Loucy (cell line): ENCODE measurements at regions not wholly inside any gene's neighbourhood (a gene's known extent, or its start where the extent isn't known, plus 50 kb on each side); places are given as distances from the start of the nearest gene placed in this dataset.
"Not testable (repeated sequence)": the region's sequence is repeated elsewhere in the genome, so short reads cannot be mapped to it uniquely, and the experiment has no call there.

Experiments
- H2AFZ ChIP-seq: fragments of 200-600 bp; sonication (generic); 2 replicates; pipeline ENCODE4 v1.6.0; 2016; ENCODE audit warnings: antibody characterized with exemption, mild to moderate bottlenecking, low read length, moderate library complexity
- H3F3A ChIP-seq: fragments of 200-600 bp; 2 replicates; pipeline ENCODE4 v1.6.0; 2016; ENCODE audit warnings: antibody characterized with exemption, low read depth, mild to moderate bottlenecking
- H3K27me3 ChIP-seq: fragments of 200-600 bp; sonication (generic); 2 replicates; pipeline ENCODE4 v1.6.1; 2014; ENCODE audit warnings: low read length, mild to moderate bottlenecking; ENCODE audit not compliant: insufficient read depth, poor library complexity, severe bottlenecking
- H3K36me3 ChIP-seq: fragments of 200-600 bp; sonication (generic); 2 replicates; pipeline ENCODE4 v1.6.1; 2016; ENCODE audit warnings: low read length; ENCODE audit not compliant: insufficient read depth
- H3K4me1 ChIP-seq: fragments of 200-600 bp; sonication (generic); 2 replicates; pipeline ENCODE4 v1.5.1; 2014; ENCODE audit warnings: low read length, mild to moderate bottlenecking; ENCODE audit not compliant: insufficient read depth, poor library complexity, severe bottlenecking
- H3K4me2 ChIP-seq: fragments of 200-600 bp; sonication (generic); 2 replicates; pipeline ENCODE4 v1.6.0; 2014; ENCODE audit warnings: antibody characterized with exemption, low read length, low read depth, mild to moderate bottlenecking; ENCODE audit not compliant: poor library complexity, severe bottlenecking
- H3K4me3 ChIP-seq: fragments of 200-600 bp; sonication (generic); 2 replicates; pipeline ENCODE4 v1.5.1; 2014; ENCODE audit warnings: low read length, mild to moderate bottlenecking, mixed read lengths; ENCODE audit not compliant: poor library complexity, severe bottlenecking
- H3K79me2 ChIP-seq: fragments of 200-600 bp; sonication (generic); 2 replicates; pipeline ENCODE4 v1.6.1; 2014; ENCODE audit warnings: low read length; ENCODE audit not compliant: insufficient read depth
- H3K9ac ChIP-seq: fragments of 200-600 bp; sonication (generic); 2 replicates; pipeline ENCODE4 v1.6.0; 2014; ENCODE audit warnings: mild to moderate bottlenecking, low read depth, low read length, moderate library complexity; ENCODE audit not compliant: poor library complexity, severe bottlenecking
- H3K9me2 ChIP-seq: fragments of 200-600 bp; sonication (generic); replicated peaks from 2 replicates; pipeline ENCODE4 v1.6.1; 2016; ENCODE audit warnings: low read depth, low read length, mixed read lengths
- H3K9me3 ChIP-seq: fragments of 200-600 bp; sonication (generic); 2 replicates; pipeline ENCODE4 v1.6.1; 2014; ENCODE audit warnings: mild to moderate bottlenecking, antibody characterized with exemption, low read length, low read depth; ENCODE audit not compliant: insufficient read depth
- H4K20me1 ChIP-seq: fragments of 200-600 bp; sonication (generic); 2 replicates; pipeline ENCODE4 v1.6.0; 2014; ENCODE audit warnings: antibody characterized with exemption, low read length, mild to moderate bottlenecking; ENCODE audit not compliant: insufficient read depth, poor library complexity, severe bottlenecking
- CTCF ChIP-seq: fragments of 200-600 bp; sonication (generic); conservative IDR thresholded peaks from 2 replicates; pipeline ENCODE4 v1.5.1; 2014; ENCODE audit warnings: mild to moderate bottlenecking, antibody characterized with exemption, low read length
- EZH2phosphoT487 ChIP-seq: fragments of 200-600 bp; IDR thresholded peaks from 2 replicates; pipeline ENCODE4 v1.6.1; 2018; ENCODE audit warnings: antibody characterized with exemption, mild to moderate bottlenecking, moderate library complexity, borderline replicate concordance

- Histone ChIP-seq H3K4me2 (no peak overlapping the region), H3F3A (no peaks in the 10 kb centered on the region), H3K9ac (no peak overlapping the region), H3K4me3 (no peak overlapping the region), H2AFZ (no peak overlapping the region), H3K36me3 (no peaks in the 10 kb centered on the region), H3K4me1 (no peaks in the 10 kb centered on the region), H3K9me3 (no peaks in the 10 kb centered on the region), H3K27me3 (no peaks in the 10 kb centered on the region), H3K79me2 (no peaks in the 10 kb centered on the region), H3K9me2 (no peaks in the 10 kb centered on the region), H4K20me1 (no peaks in the 10 kb centered on the region)
- TF ChIP-seq EZH2phosphoT487 = no peak
- TF ChIP-seq CTCF = no peak
Measured at GRCh38 chr1:219074084-219074728, 99.5 kb upstream of the LYPLAL1 start.

GRCh38 chr1:219075121-219075879 lies 98.4 kb upstream of the LYPLAL1 start:
- H2AFZ ChIP-seq = no peak overlapping the region
- no peaks in the 10 kb centered on the region for H3K36me3 ChIP-seq
- no peak overlapping the region for H3K4me3 ChIP-seq
- H3K9me2 ChIP-seq = no peaks in the 10 kb centered on the region
- TF ChIP-seq CTCF (no peak), EZH2phosphoT487 (no peak)
- H3K4me2 ChIP-seq = no peak overlapping the region
- H3K9ac ChIP-seq = no peak overlapping the region
- H3K9me3 ChIP-seq = no peaks in the 10 kb centered on the region
- no peaks in the 10 kb centered on the region for H3K27me3 ChIP-seq
- no peaks in the 10 kb centered on the region for H4K20me1 ChIP-seq
- H3K79me2 ChIP-seq = no peaks in the 10 kb centered on the region
- H3F3A ChIP-seq = no peaks in the 10 kb centered on the region
- no peaks in the 10 kb centered on the region for H3K4me1 ChIP-seq

GRCh38 chr1:219076326-219076937 lies 97.2 kb upstream of the LYPLAL1 start:
- H3K9me3 ChIP-seq = no peaks in the 10 kb centered on the region
- no peak overlapping the region for H2AFZ ChIP-seq
- no peaks in the 10 kb centered on the region for H3K36me3 ChIP-seq
- H3K4me1 ChIP-seq = no peaks in the 10 kb centered on the region
- no peak overlapping the region for H3K4me3 ChIP-seq
- no peak for TF ChIP-seq CTCF
- no peak for TF ChIP-seq EZH2phosphoT487
- no peaks in the 10 kb centered on the region for H3K79me2 ChIP-seq
- H3F3A ChIP-seq = no peaks in the 10 kb centered on the region
- no peaks in the 10 kb centered on the region for H3K9me2 ChIP-seq
- H3K9ac ChIP-seq = no peak overlapping the region
- H3K27me3 ChIP-seq = no peaks in the 10 kb centered on the region
- no peaks in the 10 kb centered on the region for H4K20me1 ChIP-seq
- H3K4me2 ChIP-seq = no peak overlapping the region

GRCh38 chr1:219077767-219078166 lies 95.9 kb upstream of the LYPLAL1 start:
- H3F3A ChIP-seq, H4K20me1 ChIP-seq, H2AFZ ChIP-seq, H3K9me2 ChIP-seq, H3K79me2 ChIP-seq, H3K4me3 ChIP-seq, H3K4me1 ChIP-seq, H3K4me2 ChIP-seq, H3K36me3 ChIP-seq, H3K9me3 ChIP-seq, H3K27me3 ChIP-seq, H3K9ac ChIP-seq: not testable (repeated sequence)
